NB4 (cell line): ENCODE measurements at regions not wholly inside any gene's neighbourhood (a gene's known extent, or its start where the extent isn't known, plus 50 kb on each side); places are given as distances from the start of the nearest gene placed in this dataset.
A peak's percentile ranks its signal among the peaks of the same experiment; 100 is the strongest.
"Not testable (repeated sequence)": the region's sequence is repeated elsewhere in the genome, so short reads cannot be mapped to it uniquely, and the experiment has no call there.

Source experiments
- DNase-seq: peaks from one replicate; pipeline ENCODE4 v3.0.0; 2010; ENCODE audit warnings: low read depth
- H3K4me3 ChIP-seq: one replicate; pipeline ENCODE4 v1.5.1; 2011; ENCODE audit warnings: mild to moderate bottlenecking, low read depth, low read length, moderate library complexity
- CTCF ChIP-seq: IDR thresholded peaks from one replicate; pipeline ENCODE4 v1.5.1; 2012; ENCODE audit warnings: low read depth, low read length
- MAX ChIP-seq: IDR thresholded peaks from 2 replicates; pipeline ENCODE4 v1.6.1; 2011; ENCODE audit warnings: low read depth, low read length
- MYC ChIP-seq: IDR thresholded peaks from 2 replicates; pipeline ENCODE4 v1.6.1; 2011; ENCODE audit warnings: low read depth, low read length
- POLR2A ChIP-seq: IDR thresholded peaks from 2 replicates; pipeline ENCODE4 v1.6.1; 2011; ENCODE audit warnings: mild to moderate bottlenecking; ENCODE audit not compliant: insufficient read length; ENCODE audit errors: extremely low read depth

- no peak for DNase-seq
- TF ChIP-seq POLR2A: no peak
- TF ChIP-seq CTCF: no peak
- no peak for TF ChIP-seq MYC
- no peak for TF ChIP-seq MAX
- no peak overlapping the region for H3K4me3 ChIP-seq
These were observed 632.0 kb downstream of the IQCM start for GRCh38 chr4:149183638-149184037.

- not testable (repeated sequence) for DNase-seq, H3K4me3 ChIP-seq
These were observed 634.2 kb downstream of the IQCM start for GRCh38 chr4:149181459-149181858.

GRCh38 chr4:149176039-149176438 lies 639.6 kb downstream of the IQCM start:
- DNase-seq: no peak
- no peak overlapping the region for H3K4me3 ChIP-seq
- TF ChIP-seq CTCF: no peak
- TF ChIP-seq POLR2A: no peak
- no peak for TF ChIP-seq MAX
- no peak for TF ChIP-seq MYC

GRCh38 chr4:149175549-149175948 lies 640.1 kb downstream of the IQCM start:
- TF ChIP-seq MYC: no peak
- TF ChIP-seq MAX: no peak
- no peak for TF ChIP-seq CTCF
- no peak for TF ChIP-seq POLR2A
- no peak for DNase-seq
- H3K4me3 ChIP-seq: no peak overlapping the region

- peak; percentile 4 for DNase-seq
- no peak overlapping the region for H3K4me3 ChIP-seq
- no peak for TF ChIP-seq MYC
- no peak for TF ChIP-seq CTCF
- no peak for TF ChIP-seq POLR2A
- no peak for TF ChIP-seq MAX
These were observed 642.2 kb downstream of the IQCM start for GRCh38 chr4:149173241-149174013.

- DNase-seq: no peak
- TF ChIP-seq CTCF (no peak), MYC (no peak), MAX (no peak), POLR2A (no peak)
- H3K4me3 ChIP-seq: no peak overlapping the region
These were observed 647.0 kb downstream of the IQCM start for GRCh38 chr4:149168645-149169044.
